Stimulated activated CD4-positive, alpha-beta T cell treated with anti-CD3 and anti-CD28 coated beads, Interleukin-4, amount 100 ng/mL, for 24 hours (primary cell): ENCODE measurements at regions not wholly inside any gene's neighbourhood (a gene's known extent, or its start where the extent isn't known, plus 50 kb on each side); places are given as distances from the start of the nearest gene placed in this dataset.

Experiments
- DNase-seq: peaks from one replicate; pipeline ENCODE4 v3.0.0-alpha.2; 2020

GRCh38 chr18:43482600-43482999 is 205.3 kb upstream of the SYT4 start:
- DNase-seq: no peak

- no peak for DNase-seq
These were observed 207.4 kb upstream of the SYT4 start for GRCh38 chr18:43484710-43485109.

DNA sequence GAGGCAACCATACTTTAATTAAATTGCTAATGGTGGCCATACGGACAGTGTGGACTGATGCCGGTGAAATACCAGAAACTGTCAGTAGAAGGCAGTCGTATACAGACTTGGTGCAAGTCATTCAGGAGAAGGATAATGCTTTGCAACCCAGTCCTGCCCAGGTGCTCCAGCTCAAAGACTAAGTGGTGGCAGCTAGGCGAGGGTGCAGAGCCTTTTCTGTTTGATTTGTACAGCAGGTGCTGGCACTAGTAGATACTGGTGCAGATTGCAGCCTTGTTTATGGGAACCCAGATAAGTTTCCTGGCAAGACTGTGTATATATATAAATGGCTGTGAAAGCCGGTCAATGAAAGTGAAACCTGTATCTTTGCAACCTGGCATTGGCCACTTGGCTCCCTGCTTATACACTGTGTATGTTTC is 208.3 kb upstream of the SYT4 start:
- no peak for DNase-seq

- DNase-seq: no peak
These were observed 209.2 kb upstream of the SYT4 start for GRCh38 chr18:43486462-43486861.

- no peak for DNase-seq
These were observed 223.8 kb upstream of the SYT4 start for GRCh38 chr18:43501099-43501498.

DNA sequence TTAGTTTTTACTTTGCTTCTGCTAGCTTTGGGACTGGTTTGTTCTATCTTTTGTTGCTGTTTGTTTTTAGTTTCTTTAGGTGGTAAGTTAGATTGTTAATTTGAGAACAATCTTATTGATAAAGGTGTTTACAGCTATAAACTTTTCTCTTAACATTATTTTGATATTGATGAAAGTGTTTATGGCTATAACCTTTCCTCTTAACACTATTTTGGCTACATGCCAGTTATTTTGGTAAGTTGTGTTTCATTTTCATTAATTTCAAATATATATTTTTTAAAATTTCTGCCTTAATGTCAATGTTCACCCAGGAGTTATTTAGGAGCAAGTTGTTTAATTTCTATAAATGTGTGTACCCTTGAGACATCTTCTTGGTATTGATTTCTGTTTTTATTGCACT is 229.6 kb upstream of the SYT4 start:
- DNase-seq: no peak

DNA sequence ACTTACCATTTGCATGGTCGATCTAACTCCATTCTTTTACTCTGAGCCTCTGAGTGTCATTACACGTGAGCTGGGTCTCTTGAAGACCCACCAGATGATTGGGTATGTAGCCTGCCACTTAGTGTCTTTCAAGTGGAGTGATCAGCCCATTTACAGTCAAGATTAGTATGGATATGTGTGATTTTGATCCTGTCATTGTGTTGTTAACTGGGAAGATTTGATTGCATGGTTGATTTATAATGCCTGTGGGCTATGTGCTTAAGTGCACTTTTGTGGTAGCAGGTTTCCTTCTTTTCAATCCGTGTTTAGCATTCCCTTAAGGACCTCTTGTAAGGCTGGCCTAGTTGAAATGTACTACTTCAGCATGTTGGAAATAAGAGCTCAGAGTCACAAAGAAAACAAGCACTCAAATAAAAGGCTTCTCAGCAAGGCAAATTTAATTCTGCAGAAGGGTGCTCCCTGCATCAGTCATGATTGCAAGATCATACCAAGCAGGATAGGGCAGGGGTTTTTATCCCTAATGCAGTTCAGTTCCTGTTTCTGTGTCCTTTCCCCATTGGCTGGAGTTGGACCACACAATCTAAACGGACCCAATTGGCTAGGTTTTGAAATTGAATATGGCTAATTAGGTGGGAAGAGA is 230.7 kb upstream of the SYT4 start:
- no peak for DNase-seq

DNA sequence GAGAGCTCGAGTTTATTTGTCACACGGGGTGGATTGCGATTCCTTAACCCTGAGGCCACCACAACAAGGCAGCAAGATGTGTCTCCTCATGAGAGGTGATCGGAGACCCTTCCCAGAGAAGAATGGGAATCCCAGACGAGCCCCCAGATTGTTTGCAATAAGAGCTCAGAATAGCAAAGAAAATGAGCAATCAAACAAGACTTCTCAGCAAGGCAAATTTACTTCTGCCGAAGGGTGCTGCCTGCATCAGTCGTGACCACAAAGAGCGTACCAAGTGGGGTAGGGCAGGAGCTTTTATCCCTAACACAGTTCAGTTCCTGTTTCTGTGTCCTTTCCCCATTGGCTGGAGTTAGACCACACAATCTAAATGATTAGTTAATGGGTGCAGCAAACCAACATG is 237.5 kb upstream of the SYT4 start:
- DNase-seq: no peak

- DNase-seq: no peak
These were observed 238.2 kb upstream of the SYT4 start for GRCh38 chr18:43515481-43515880.

DNA sequence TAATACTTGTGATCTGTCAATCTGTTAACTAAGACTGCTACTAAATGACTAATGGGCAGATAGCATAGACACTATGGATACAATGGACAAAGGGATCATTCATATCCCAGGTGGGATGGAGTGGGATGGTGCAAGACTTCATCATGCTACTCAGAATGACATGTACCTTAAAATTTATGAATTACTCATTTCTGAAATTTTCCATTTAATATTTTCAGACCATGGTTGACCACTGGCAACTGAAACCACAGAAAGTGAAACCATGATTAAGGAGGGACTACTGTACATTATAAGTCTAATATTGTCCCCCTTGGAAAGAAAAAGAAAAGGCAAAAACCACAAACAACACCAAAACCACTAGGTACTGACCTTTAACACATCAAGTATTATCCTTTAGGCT is 247.0 kb upstream of the SYT4 start:
- no peak for DNase-seq

- DNase-seq: no peak
These were observed 247.9 kb upstream of the SYT4 start for GRCh38 chr18:43525169-43525568.

- DNase-seq: no peak
These were observed 249.3 kb upstream of the SYT4 start for GRCh38 chr18:43526426-43527145.

- no peak for DNase-seq
These were observed 254.1 kb upstream of the SYT4 start for GRCh38 chr18:43531438-43531837.

DNA sequence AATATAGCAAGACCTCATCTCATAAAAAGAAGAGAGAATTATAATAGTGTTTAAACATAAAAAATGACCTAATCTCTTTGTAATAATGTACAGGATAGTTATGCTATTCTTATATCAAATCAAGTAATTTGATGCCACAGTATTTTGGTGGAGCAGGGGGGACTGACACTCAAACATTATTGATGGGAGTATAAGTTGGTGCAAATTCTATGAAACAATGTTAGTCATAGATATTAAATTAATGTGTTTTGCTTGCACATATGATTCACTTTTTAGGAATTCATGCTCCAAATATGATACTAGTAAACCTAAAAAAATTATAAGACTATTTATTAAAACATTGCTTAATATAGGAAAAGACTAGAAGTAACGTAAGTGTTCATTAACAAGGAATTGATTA is 256.1 kb upstream of the SYT4 start:
- no peak for DNase-seq

DNA sequence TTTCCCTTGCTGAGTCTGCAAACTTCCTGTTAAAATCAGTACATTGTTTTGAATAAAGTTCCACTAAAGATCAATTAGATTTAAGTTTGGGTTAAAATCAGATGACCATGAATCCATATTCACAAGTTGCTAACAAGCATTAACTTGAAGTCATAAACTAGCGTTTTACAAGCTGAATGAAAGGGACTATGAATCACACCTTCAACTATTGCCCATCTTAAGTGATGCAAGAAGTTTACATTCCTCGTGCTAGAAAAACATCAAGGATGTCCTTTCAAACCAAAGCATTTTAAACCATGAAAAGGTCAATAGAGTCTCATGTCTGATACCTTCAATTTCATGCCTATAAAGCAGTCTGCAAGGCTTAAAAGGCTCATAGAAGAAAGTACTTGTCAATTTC is 257.2 kb upstream of the SYT4 start:
- DNase-seq: no peak

GRCh38 chr18:43539862-43540261 is 262.6 kb upstream of the SYT4 start:
- no peak for DNase-seq

GRCh38 chr18:43542016-43542415 is 264.7 kb upstream of the SYT4 start:
- DNase-seq: no peak

DNA sequence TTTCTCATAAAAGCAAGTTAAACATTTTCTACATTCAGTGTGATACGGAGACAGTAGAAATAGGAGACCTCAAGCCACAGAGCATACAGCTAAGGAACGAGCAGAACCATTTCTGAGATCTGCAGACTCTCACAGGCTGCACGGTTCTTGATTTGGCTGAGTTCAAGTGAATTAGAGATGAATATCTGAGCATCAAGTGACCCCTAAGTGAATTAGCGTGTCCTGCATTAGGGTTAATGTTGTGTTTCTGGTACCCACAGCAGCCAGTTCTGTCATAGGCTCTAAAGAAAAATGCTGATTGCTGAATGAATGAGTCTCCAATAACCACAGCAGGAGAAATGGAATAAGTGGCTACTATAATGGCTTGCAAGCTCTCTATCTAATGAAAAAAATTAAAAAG is 265.9 kb upstream of the SYT4 start:
- DNase-seq: no peak

- no peak for DNase-seq
These were observed 270.2 kb upstream of the SYT4 start for GRCh38 chr18:43547456-43547855.

GRCh38 chr18:43559507-43559906 is 282.2 kb upstream of the SYT4 start:
- no peak for DNase-seq

DNA sequence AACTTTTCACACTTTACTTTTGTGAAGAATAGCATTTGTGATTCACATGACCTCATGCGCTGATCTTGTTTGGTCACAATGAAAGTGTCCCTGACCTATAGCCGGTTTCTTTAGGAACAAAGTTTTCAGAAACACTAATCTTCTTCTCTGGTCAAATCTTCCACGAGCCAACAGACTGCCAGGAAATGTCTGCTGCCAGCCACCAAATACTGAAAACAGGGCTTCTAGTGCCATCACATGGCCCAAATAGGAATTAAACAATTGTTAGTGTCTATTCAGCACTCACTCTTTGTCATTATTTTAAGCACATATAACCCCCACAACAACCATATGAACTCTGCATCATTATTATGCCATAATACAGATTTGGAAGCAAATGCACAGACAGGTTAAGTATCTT is 286.5 kb upstream of the SYT4 start:
- no peak for DNase-seq

DNA sequence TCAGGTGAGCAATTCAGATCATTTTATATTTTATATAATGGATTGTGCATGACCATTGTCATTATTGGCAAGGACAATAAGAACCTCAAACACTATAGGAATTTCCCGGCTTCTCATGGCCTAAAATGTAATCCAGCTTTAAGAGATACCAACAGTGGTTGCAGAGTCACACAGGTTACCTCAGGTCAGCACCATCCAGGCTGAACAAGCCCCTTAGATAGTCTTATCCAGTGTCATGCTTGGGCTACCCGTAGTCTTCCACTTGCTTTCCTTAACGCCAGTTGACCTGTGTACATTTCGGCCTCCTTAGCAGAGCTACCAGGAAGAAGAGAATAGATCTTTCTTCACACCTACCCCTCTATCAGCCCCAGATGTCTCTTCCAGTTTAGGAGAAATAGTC is 293.3 kb upstream of the SYT4 start:
- DNase-seq: no peak

GRCh38 chr18:43571078-43571689 is 293.9 kb upstream of the SYT4 start:
- peak; percentile 5 for DNase-seq

GRCh38 chr18:43572163-43572562 is 294.9 kb upstream of the SYT4 start:
- no peak for DNase-seq

DNA sequence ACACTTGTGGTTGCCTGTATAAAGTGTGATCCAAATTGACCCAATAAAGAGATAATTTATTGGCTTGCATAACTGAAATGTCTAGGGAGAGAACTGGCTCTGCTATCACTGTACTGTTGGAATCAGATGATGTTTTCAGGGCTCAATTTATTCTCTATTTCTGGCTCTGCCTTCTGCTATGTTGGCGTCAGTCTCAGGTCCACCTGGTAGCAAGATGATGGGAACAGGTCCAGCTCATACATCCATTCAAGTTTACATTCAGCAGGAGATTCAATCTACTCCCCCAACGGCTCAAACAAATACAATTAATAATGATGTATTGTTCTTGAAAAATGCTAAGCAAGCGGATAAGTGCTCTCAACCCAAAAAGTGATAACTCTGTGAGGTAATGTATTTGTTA is 297.7 kb upstream of the SYT4 start:
- DNase-seq: no peak
